GM23338 (cell line): ENCODE measurements at regions not wholly inside any gene's neighbourhood (a gene's known extent, or its start where the extent isn't known, plus 50 kb on each side); places are given as distances from the start of the nearest gene placed in this dataset.

Experiments
- ATAC-seq: fragments of 200-7000 bp; cut with Tn5 transposase; 3 replicates; pipeline ENCODE4 v1.9.1; 2020
- DNase-seq: peaks from one replicate; pipeline ENCODE4 v3.0.0-alpha.2; 2015; ENCODE audit warnings: low spot score
- H2AFZ ChIP-seq: fragments of 200-600 bp; sonication (generic); 2 replicates; pipeline ENCODE4 v1.8.0; 2016; ENCODE audit warnings: antibody characterized with exemption, mild to moderate bottlenecking, moderate library complexity
- H3F3A ChIP-seq: fragments of 200-600 bp; sonication (generic); replicated peaks from 2 replicates; pipeline ENCODE4 v1.8.0; 2017; ENCODE audit warnings: antibody characterized with exemption, mixed run types, low read depth
- H3K27ac ChIP-seq: fragments of 200-600 bp; sonication (generic); 2 replicates; pipeline ENCODE4 v1.6.1; 2016; ENCODE audit warnings: low read depth
- H3K27me3 ChIP-seq: fragments of 200-600 bp; sonication (generic); 2 replicates; pipeline ENCODE4 v1.8.0; 2016; ENCODE audit warnings: mild to moderate bottlenecking, mixed run types, moderate library complexity; ENCODE audit not compliant: insufficient read depth
- H3K36me3 ChIP-seq: fragments of 200-600 bp; sonication (generic); 2 replicates; pipeline ENCODE4 v1.8.0; 2016; ENCODE audit warnings: mild to moderate bottlenecking; ENCODE audit not compliant: insufficient read depth
- H3K4me1 ChIP-seq: fragments of 200-600 bp; sonication (generic); 2 replicates; pipeline ENCODE4 v1.8.0; 2016; ENCODE audit warnings: mild to moderate bottlenecking, moderate library complexity; ENCODE audit not compliant: insufficient read depth
- H3K4me2 ChIP-seq: fragments of 200-600 bp; sonication (generic); 2 replicates; pipeline ENCODE4 v1.7.1; 2017; ENCODE audit warnings: mixed run types
- H3K4me3 ChIP-seq: fragments of 200-600 bp; sonication (generic); 2 replicates; pipeline ENCODE4 v1.6.1; 2016; ENCODE audit warnings: mixed run types
- H3K79me2 ChIP-seq: fragments of 200-600 bp; sonication (generic); replicated peaks from 2 replicates; pipeline ENCODE4 v1.8.0; 2017; ENCODE audit warnings: mild to moderate bottlenecking; ENCODE audit not compliant: insufficient read depth
- H3K9me2 ChIP-seq: fragments of 200-600 bp; sonication (generic); 2 replicates; pipeline ENCODE4 v1.8.0; 2017; ENCODE audit not compliant: insufficient read depth
- H4K20me1 ChIP-seq: fragments of 200-600 bp; sonication (generic); replicated peaks from 2 replicates; pipeline ENCODE4 v1.8.0; 2017; ENCODE audit warnings: mild to moderate bottlenecking; ENCODE audit not compliant: insufficient read depth
- H3K27ac Mint-ChIP-seq: 2 replicates; pipeline ENCODE4 v1.8.0; 2020; ENCODE audit warnings: inconsistent platforms, mild to moderate bottlenecking, moderate library complexity, mixed read lengths
- H3K27me3 Mint-ChIP-seq: 3 replicates; pipeline ENCODE4 v1.8.0; 2022; ENCODE audit warnings: low read depth, mild to moderate bottlenecking, moderate library complexity, mixed read lengths, inconsistent platforms; ENCODE audit not compliant: insufficient read depth, poor library complexity
- H3K36me3 Mint-ChIP-seq: 3 replicates; pipeline ENCODE4 v1.8.0; 2021; ENCODE audit warnings: low read depth, mild to moderate bottlenecking, inconsistent platforms, moderate library complexity, mixed read lengths
- H3K4me1 Mint-ChIP-seq: 3 replicates; pipeline ENCODE4 v1.8.0; 2020; ENCODE audit warnings: mild to moderate bottlenecking, inconsistent platforms, mixed read lengths
- H3K4me3 Mint-ChIP-seq: 3 replicates; pipeline ENCODE4 v1.8.0; 2021; ENCODE audit warnings: moderate library complexity, mild to moderate bottlenecking, inconsistent platforms, mixed read lengths
- H3K9me3 Mint-ChIP-seq: 3 replicates; pipeline ENCODE4 v1.8.0; 2020; ENCODE audit warnings: moderate library complexity, mild to moderate bottlenecking, inconsistent platforms, mixed read lengths
- CREB1 ChIP-seq: fragments of 250-450 bp; sonication (Bioruptor Pico); IDR thresholded peaks from 2 replicates; pipeline ENCODE4 v1.5.0; 2020; ENCODE audit warnings: low read depth, mild to moderate bottlenecking, moderate library complexity
- EZH2 ChIP-seq: fragments of 200-600 bp; sonication (generic); IDR thresholded peaks from one replicate; pipeline ENCODE4 v1.8.0; 2017; ENCODE audit warnings: antibody characterized with exemption, mild to moderate bottlenecking, low read depth; ENCODE audit not compliant: unreplicated experiment
- EZH2phosphoT487 ChIP-seq: fragments of 200-600 bp; sonication (generic); IDR thresholded peaks from one replicate; pipeline ENCODE4 v1.8.1; 2018; ENCODE audit warnings: antibody characterized with exemption; ENCODE audit not compliant: unreplicated experiment
- JUNB ChIP-seq: IDR thresholded peaks from one replicate; pipeline ENCODE4 v1.6.1; 2016; ENCODE audit warnings: antibody characterized with exemption; ENCODE audit not compliant: unreplicated experiment
- NANOG ChIP-seq: IDR thresholded peaks from 2 replicates; pipeline ENCODE4 v1.6.1; 2016; ENCODE audit warnings: antibody characterized with exemption, borderline replicate concordance
- POLR2AphosphoS5 ChIP-seq: IDR thresholded peaks from 2 replicates; pipeline ENCODE4 v1.6.1; 2016; ENCODE audit warnings: antibody characterized with exemption, low read depth
- STAT1 ChIP-seq: IDR thresholded peaks from one replicate; pipeline ENCODE4 v1.6.1; 2016; ENCODE audit warnings: antibody characterized with exemption; ENCODE audit not compliant: unreplicated experiment
- ZNF114 ChIP-seq: fragments of 250-450 bp; sonication (Bioruptor Pico); IDR thresholded peaks from 2 replicates; pipeline ENCODE4 v1.5.0; 2020; ENCODE audit warnings: mild to moderate bottlenecking, moderate library complexity
- ZNF331 ChIP-seq: fragments of 250-450 bp; sonication (Bioruptor Pico); IDR thresholded peaks from 2 replicates; pipeline ENCODE4 v1.5.0; 2020; ENCODE audit warnings: low read depth, mild to moderate bottlenecking, moderate library complexity
- TF ChIP-seq, protein P1 (sequence below): IDR thresholded peaks from 2 replicates; pipeline ENCODE4 v1.6.1; 2016; ENCODE audit warnings: antibody characterized with exemption
- TF ChIP-seq, protein P2 (sequence below): IDR thresholded peaks from one replicate; pipeline ENCODE4 v1.6.1; 2018; ENCODE audit warnings: antibody characterized with exemption; ENCODE audit not compliant: unreplicated experiment
- TF ChIP-seq, protein P3 (sequence below), 2 experiments: fragments of 200-600 bp in 1 of 2; sonication (generic) in 1 of 2; conservative IDR thresholded peaks; 2 replicates each; pipeline versions ENCODE4 v1.5.1 to v1.6.1; 2016 to 2017; ENCODE audit warnings: antibody characterized with exemption in 2 of 2, low read depth in 2 of 2, mild to moderate bottlenecking in 2 of 2, moderate library complexity in 1 of 2

DNA sequence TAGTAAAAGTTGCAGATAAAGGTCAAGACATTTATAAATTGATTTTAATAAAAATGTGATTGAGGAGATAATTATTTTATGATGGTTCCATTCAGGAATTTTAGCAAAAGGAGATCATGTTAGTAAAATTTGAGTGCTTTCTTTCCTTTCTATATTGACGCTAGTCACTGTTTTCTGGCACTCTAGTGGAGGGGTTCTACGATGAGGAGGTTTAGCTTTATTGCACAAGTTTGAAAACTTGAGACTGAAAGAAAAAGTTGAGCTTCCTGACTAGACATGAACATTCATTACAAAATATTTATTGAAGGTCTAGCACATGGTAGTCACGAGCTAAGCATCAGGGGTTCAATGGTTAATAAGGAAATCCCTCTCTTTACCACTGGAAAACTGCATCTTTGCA is 336.1 kb downstream of the SNAPC1 start (continued):
- TF ChIP-seq, protein P1, sequence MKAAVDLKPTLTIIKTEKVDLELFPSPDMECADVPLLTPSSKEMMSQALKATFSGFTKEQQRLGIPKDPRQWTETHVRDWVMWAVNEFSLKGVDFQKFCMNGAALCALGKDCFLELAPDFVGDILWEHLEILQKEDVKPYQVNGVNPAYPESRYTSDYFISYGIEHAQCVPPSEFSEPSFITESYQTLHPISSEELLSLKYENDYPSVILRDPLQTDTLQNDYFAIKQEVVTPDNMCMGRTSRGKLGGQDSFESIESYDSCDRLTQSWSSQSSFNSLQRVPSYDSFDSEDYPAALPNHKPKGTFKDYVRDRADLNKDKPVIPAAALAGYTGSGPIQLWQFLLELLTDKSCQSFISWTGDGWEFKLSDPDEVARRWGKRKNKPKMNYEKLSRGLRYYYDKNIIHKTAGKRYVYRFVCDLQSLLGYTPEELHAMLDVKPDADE, result no peak
- TF ChIP-seq STAT1 (no peak), NANOG (no peak), EZH2phosphoT487 (no peak)

DNA sequence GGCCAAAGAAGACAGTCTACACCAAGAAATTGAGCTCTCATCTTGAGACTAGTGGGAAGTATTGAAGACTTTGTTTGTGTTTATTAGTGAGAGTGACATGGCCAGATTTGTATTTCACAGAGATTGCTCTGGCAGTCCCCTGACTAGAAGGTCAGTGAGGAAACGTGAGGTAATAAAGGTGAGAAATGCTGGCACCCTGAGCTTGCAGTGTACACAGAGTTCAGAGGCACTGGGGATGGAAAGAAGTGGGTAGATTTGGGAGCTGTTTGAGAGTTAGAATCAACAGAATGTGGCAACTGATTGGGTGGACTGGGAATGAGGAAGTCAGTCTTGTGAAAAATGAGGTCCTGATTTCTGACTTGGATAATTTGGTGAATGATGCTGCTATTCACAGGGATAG is 336.9 kb downstream of the SNAPC1 start:
- DNase-seq (no peak), ATAC-seq (no peak)
- Histone ChIP-seq H3K4me2 (no peak overlapping the region), H3K4me1 (no peaks in the 10 kb centered on the region), H3K27ac (no peak overlapping the region), H3K27me3 (no peaks in the 10 kb centered on the region), H3K4me3 (no peak overlapping the region), H3K9me2 (no peaks in the 10 kb centered on the region), H3F3A (no peaks in the 10 kb centered on the region), H4K20me1 (no peaks in the 10 kb centered on the region), H2AFZ (no peak overlapping the region), H3K36me3 (no peaks in the 10 kb centered on the region), H3K79me2 (no peaks in the 10 kb centered on the region)
- Mint-ChIP-seq H3K4me3 (no peak overlapping the region), H3K27ac (no peak overlapping the region), H3K9me3 (no peaks in the 10 kb centered on the region), H3K4me1 (no peaks in the 10 kb centered on the region), H3K36me3 (no peaks in the 10 kb centered on the region), H3K27me3 (no peaks in the 10 kb centered on the region)
- TF ChIP-seq JUNB (no peak), EZH2 (no peak), STAT1 (no peak), NANOG (no peak), ZNF114 (no peak), CREB1 (CRISPR knock-in tag) (no peak), EZH2phosphoT487 (no peak), ZNF331 (no peak), POLR2AphosphoS5 (no peak)
- TF ChIP-seq, protein P1, result no peak
- TF ChIP-seq, protein P2, sequence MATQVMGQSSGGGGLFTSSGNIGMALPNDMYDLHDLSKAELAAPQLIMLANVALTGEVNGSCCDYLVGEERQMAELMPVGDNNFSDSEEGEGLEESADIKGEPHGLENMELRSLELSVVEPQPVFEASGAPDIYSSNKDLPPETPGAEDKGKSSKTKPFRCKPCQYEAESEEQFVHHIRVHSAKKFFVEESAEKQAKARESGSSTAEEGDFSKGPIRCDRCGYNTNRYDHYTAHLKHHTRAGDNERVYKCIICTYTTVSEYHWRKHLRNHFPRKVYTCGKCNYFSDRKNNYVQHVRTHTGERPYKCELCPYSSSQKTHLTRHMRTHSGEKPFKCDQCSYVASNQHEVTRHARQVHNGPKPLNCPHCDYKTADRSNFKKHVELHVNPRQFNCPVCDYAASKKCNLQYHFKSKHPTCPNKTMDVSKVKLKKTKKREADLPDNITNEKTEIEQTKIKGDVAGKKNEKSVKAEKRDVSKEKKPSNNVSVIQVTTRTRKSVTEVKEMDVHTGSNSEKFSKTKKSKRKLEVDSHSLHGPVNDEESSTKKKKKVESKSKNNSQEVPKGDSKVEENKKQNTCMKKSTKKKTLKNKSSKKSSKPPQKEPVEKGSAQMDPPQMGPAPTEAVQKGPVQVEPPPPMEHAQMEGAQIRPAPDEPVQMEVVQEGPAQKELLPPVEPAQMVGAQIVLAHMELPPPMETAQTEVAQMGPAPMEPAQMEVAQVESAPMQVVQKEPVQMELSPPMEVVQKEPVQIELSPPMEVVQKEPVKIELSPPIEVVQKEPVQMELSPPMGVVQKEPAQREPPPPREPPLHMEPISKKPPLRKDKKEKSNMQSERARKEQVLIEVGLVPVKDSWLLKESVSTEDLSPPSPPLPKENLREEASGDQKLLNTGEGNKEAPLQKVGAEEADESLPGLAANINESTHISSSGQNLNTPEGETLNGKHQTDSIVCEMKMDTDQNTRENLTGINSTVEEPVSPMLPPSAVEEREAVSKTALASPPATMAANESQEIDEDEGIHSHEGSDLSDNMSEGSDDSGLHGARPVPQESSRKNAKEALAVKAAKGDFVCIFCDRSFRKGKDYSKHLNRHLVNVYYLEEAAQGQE, result no peak
- TF ChIP-seq, protein P3, sequence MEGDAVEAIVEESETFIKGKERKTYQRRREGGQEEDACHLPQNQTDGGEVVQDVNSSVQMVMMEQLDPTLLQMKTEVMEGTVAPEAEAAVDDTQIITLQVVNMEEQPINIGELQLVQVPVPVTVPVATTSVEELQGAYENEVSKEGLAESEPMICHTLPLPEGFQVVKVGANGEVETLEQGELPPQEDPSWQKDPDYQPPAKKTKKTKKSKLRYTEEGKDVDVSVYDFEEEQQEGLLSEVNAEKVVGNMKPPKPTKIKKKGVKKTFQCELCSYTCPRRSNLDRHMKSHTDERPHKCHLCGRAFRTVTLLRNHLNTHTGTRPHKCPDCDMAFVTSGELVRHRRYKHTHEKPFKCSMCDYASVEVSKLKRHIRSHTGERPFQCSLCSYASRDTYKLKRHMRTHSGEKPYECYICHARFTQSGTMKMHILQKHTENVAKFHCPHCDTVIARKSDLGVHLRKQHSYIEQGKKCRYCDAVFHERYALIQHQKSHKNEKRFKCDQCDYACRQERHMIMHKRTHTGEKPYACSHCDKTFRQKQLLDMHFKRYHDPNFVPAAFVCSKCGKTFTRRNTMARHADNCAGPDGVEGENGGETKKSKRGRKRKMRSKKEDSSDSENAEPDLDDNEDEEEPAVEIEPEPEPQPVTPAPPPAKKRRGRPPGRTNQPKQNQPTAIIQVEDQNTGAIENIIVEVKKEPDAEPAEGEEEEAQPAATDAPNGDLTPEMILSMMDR (conservative IDR thresholded peaks at IDR 0.05; ENCODE audit: low read depth in 2 of 2), result no peak
